ENCODE measurements at regions not wholly inside any gene's neighbourhood (a gene's known extent, or its start where the extent isn't known, plus 50 kb on each side); places are given as distances from the start of the nearest gene placed in this dataset.
"Not testable (repeated sequence)": the region's sequence is repeated elsewhere in the genome, so short reads cannot be mapped to it uniquely, and the experiment has no call there.

DNA sequence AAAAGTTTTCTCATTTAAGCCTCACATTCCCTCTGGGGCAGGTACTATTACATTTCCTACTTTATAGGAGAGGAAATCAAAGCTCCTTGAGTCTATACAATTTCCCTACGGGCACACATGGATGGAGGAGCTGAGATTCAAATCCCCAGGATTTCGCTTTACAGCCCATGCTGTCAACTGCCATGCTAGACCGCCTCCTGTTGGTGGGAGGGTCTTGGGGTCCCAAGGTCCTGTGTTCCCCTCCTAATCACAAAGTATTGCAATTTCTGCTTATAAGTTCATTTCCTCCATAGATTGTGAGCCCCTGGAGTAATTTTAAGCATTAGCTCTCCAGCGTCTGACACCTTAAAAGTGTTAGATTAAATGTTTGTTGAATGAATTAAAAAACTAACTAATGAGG lies 95.9 kb upstream of the SMARCA2 start:
- no peak for DNase-seq (ENCODE audit: low spot score)

DNA sequence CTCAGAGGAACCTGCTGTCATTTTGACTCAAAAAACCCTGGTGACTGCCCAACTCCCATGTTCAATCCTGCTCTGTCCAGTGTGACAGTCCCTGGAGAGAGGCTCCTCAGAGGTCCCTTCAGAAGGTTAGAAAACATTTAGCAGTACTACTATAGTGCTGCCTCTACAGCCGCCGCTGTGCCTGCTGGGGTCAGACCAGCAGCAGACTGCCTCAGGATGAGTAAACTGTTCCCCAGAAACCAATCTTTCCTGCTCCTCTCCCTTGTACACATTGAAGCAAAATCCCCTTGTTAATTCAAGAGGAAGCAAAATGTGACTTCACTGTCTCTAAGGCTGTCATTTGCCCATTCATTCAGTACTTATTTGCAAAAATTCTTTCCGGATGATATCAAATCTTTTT lies 94.8 kb upstream of the SMARCA2 start:
- no peak for DNase-seq (ENCODE audit: low spot score)

DNA sequence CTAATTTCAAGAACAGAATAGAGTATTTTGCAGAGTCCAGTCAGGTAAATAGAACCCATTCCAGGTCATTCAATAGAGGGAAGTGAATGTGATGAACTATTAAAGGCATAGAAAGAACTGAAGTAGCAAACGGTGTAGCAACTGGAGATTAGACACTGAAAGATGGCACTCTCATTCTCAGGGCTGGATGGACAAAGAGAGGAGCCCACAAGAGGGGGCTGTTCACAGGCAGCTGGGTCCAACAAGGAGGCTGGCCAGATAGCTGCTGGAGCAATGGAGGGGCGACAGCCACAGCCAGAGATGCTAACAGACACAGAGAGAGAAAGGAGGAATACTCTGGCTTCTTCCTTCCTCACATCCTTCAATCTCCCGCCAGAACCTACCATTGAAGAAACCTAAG lies 93.1 kb upstream of the SMARCA2 start:
- DNase-seq (ENCODE audit: low spot score): no peak

DNA sequence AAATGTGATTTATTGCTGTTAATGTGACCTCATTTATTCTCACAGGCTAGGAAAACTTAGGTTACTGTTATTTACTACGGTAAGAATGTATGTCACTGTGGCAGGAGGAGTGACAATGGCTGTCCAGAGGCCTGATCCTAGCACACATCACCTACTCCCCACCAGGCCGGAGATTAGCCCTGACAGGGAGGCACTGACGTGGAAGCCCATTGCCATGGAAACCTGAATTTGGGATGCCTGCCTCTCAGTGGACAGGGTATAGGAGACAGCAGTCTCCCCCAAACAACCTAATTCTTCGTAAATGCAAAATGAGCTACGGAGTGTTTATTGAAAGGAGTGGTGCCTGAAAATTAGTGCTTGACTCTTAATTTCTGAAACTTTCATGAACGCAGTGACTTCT lies 87.6 kb upstream of the SMARCA2 start:
- DNase-seq (ENCODE audit: low spot score): no peak

- DNase-seq (ENCODE audit: low spot score): no peak
Measured at GRCh38 chr9:1929134-1929533, 86.0 kb upstream of the SMARCA2 start.

GRCh38 chr9:1929722-1930244 lies 85.4 kb upstream of the SMARCA2 start:
- no peak for DNase-seq (ENCODE audit: low spot score)

GRCh38 chr9:1930245-1930736 lies 84.9 kb upstream of the SMARCA2 start:
- DNase-seq (ENCODE audit: low spot score): not testable (repeated sequence)

DNA sequence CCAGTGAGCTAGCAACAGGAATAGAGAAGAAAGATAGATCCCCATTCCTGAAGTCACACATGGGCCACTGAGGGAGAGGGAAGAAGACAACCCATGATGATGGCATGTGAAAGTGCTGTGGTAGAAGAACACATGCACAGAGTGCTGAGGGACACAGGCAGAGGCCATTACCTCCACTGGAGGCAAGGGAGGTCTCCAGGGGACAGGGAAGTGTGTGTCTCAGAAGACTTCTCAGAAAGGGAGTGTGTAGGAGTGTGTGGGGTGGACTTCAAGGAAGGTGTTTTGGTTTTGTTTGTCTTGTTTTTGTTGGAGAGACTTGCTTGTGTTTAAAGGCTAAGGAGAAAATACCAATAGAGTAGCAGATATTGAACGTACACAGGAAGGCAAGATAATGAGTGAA lies 77.0 kb upstream of the SMARCA2 start:
- DNase-seq (ENCODE audit: low spot score): no peak

GRCh38 chr9:1938675-1939170 lies 76.4 kb upstream of the SMARCA2 start:
- no peak for DNase-seq (ENCODE audit: low spot score)

DNA sequence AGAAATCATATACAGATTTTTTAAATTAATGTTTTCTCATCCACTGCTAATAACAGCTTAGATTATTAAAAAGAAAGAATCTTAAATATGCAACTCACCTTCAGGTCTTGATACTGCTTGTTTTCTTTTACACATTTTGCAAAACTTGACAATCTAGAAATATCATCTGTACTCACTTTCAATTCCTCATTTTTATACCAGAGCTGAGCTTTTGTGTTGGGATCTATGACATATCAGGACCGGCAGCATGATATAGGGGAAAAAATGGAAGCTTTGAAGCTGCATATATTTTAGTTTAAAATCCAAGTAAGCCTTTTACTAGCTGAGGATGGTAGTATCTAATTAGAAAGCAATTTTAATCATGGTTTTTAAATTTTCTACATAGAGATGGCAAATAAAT lies 75.7 kb upstream of the SMARCA2 start:
- DNase-seq (ENCODE audit: low spot score): no peak

DNA sequence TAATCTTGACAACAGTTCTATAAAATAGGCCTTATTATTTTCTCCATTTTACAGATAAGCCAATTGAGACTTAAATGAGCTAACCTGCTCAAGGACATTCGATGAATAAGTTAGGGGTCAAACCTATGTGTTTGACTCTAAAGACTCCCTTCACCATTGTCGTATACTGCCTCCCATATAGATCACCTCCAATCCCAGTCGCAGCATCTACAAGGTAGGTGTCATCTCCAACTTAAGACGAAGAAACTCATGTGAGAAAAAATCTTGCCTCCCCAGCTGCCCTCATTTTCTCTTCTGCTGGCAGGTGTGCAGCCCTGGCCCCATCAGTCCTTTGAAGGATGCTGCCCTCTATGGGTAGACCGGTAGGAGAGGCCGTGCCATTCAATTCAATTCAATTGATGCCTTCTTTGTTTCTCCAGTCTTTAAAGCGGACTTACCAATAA lies 75.2 kb upstream of the SMARCA2 start:
- peak; percentile 52 for DNase-seq (ENCODE audit: low spot score)

GRCh38 chr9:1941989-1942388 lies 73.2 kb upstream of the SMARCA2 start:
- no peak for DNase-seq (ENCODE audit: low spot score)

DNA sequence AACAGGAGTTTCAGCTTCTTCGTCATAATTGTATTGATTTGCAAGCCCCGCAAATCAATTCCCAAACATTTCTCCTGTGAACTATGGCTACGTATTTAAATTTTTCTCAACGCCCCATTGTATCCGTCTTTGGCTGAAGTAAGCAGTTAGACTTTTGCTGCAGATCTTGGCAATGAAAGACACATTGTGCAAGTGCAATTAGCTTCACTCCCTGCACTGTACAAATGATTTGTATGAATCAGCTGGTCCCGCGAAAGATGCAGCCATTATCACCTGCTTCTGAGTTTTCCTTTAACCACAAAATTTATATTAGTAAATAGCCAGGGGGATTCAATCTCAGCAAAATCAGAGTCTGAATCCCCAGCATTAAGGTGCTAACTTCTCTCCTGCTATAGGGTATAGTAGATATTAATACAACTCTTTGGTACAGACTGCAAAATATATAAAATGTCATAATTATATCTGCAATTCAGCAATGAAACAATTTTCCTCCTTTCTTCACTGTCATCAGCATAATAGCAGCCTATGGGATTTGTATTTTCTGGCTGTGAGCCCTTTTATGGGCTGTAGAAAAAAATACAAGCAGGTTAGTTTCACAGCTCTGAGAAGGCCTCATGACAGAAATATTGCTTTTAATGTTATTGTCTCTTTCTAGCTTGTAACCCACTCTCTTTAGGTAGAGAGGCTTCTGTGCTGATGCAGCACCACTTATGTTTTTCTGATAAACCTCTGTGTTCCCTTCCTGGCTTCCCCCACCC lies 68.4 kb upstream of the SMARCA2 start:
- DNase-seq (ENCODE audit: low spot score): no peak

GRCh38 chr9:1947438-1947837 lies 67.7 kb upstream of the SMARCA2 start:
- DNase-seq (ENCODE audit: low spot score): no peak

GRCh38 chr9:1948541-1948940 lies 66.6 kb upstream of the SMARCA2 start:
- no peak for DNase-seq (ENCODE audit: low spot score)

DNA sequence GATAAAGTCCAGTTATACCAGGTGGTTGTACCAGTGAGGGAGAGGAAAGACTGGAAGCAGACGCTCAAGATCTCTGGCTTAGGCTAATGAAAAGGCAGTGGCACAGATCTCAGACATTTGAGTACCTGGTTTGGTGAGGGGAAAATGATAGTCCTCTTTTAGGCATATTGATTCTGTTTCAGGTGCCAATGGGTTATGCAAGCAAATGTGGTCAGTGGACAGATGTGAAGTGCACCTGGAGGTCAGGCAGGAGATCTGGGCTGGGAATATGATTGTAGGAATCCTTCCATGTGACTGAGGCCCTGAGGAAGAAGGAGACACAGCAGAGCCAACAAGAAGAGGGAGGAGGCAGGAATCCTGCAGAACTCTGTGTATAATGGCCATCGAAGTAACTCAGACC lies 63.7 kb upstream of the SMARCA2 start:
- no peak for DNase-seq (ENCODE audit: low spot score)

DNA sequence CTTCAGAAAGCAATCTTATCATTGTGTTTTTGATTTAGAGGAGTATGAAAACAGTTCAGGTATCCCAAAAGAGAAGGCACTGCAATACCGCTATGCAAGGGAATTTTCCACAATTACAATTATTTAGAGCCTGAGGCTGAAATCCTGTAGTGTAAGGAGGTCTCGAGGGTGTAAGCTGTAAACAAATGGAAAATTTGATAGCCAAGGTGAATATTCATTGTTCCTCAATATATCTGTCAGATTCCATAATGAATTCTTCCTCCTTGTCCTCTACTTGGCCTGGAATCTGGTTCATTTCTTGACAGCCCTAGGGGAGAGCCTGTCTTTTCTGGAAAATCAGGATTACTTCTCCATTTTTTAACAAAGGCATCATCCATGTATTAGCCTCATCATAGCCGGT lies 63.1 kb upstream of the SMARCA2 start:
- no peak for DNase-seq (ENCODE audit: low spot score)

DNA sequence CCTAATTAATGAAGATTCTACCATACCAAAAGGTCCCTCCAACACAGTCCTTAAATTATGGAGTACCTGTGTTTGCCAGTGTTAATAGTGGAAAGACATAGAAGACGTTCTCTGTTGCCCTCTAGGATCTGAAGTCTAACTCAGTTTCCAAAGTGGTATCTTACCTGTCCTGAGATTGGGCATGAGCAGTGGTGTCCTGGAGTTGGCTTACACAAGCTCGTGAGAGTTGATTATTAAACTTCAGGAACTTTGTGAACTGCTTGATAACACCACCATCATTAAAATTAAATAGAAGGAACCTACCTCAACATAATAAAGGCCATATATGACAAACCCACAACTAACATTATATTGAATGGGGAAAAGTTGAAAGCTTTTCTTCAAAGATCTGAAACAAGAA lies 60.9 kb upstream of the SMARCA2 start:
- DNase-seq (ENCODE audit: low spot score): no peak

DNA sequence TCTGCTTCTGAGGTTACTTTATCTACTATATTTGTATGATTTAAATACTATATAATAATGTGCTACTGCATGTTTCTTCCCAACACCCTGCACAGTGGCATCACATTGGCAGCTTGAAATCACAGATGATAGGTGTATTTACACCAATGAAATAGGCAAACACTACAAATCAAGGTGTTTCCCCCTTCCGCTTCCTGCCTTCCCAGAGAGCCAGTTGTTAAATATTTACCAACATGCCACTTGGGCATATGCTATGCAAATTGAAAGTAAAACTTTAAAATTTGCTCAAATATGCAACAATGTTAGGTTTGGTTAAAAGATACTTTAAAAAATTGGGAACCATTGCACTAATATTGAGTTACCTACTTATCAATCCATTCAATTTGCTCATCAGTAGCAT lies 58.2 kb upstream of the SMARCA2 start:
- no peak for DNase-seq (ENCODE audit: low spot score)

- peak; percentile 13 for DNase-seq (ENCODE audit: low spot score)
Measured at GRCh38 chr9:1957856-1958255, 57.3 kb upstream of the SMARCA2 start.

GRCh38 chr9:1959371-1959770 lies 55.8 kb upstream of the SMARCA2 start:
- DNase-seq (ENCODE audit: low spot score): no peak

DNA sequence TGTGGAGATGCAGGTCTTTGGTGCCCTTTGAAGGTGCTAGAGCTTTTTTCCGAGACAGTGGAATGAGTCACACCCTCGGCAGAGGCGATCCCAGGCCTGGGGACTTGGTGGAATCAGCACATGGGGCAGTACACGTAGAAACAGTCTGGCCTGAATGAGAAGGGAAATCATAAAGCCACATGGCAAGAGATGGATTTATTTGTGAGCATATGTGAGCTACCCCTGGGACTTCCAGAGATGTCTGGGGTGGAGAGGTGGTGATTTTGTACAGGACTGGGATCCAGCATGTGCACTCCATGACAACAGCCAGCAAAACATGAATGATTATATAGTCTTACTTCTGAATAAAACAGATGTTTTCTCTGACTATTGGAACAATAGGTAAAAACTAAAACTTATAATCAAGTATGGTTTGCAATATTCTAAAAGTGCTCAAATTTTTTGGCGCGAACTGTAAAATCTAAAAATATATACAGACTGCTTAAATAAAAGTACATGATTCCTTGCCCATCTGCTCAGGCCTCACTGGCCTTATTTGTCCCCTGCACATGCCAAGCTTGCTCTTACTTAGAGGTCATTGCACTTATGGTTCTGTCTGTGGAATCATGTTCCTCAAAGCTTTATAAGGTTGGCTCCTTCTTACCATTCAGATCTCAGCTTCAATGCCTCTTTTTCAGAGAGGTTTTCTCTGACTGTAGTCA lies 54.7 kb upstream of the SMARCA2 start:
- DNase-seq (ENCODE audit: low spot score): no peak

- DNase-seq (ENCODE audit: low spot score): no peak
Measured at GRCh38 chr9:1962122-1962521, 53.0 kb upstream of the SMARCA2 start.

Data from Ammon's horn (tissue), 1 donor.